ENCODE measurements at regions not wholly inside any gene's neighbourhood (a gene's known extent, or its start where the extent isn't known, plus 50 kb on each side); places are given as distances from the start of the nearest gene placed in this dataset.

DNA sequence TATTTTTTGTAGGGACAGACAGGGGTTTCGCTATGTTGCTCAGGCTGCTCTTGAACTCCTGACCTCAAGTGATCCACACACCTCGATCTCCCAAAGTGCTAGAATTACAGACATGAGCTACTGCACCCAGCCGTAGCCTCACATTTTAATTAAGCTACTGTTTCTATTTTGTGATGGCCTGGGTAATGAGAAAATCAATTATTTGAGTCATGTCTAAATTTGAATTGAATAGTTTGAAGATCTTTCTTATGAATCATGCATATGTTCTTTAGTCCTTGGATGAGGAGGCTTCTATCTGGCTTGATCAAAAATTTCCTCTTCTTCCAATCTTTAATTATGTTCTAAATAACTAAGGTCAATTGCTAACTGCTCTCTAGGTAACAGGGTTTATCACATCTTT is 175.0 kb downstream of the REEP3 start:
- TF ChIP-seq, protein P1, sequence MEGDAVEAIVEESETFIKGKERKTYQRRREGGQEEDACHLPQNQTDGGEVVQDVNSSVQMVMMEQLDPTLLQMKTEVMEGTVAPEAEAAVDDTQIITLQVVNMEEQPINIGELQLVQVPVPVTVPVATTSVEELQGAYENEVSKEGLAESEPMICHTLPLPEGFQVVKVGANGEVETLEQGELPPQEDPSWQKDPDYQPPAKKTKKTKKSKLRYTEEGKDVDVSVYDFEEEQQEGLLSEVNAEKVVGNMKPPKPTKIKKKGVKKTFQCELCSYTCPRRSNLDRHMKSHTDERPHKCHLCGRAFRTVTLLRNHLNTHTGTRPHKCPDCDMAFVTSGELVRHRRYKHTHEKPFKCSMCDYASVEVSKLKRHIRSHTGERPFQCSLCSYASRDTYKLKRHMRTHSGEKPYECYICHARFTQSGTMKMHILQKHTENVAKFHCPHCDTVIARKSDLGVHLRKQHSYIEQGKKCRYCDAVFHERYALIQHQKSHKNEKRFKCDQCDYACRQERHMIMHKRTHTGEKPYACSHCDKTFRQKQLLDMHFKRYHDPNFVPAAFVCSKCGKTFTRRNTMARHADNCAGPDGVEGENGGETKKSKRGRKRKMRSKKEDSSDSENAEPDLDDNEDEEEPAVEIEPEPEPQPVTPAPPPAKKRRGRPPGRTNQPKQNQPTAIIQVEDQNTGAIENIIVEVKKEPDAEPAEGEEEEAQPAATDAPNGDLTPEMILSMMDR (conservative IDR thresholded peaks at IDR 0.05) = no peak
- H3K27ac Mint-ChIP-seq = no peak overlapping the region
- DNase-seq = no peak
- Histone ChIP-seq H3K4me3 (ENCODE audit: low read length) (no peak overlapping the region), H3K9ac (ENCODE audit: extremely low read depth, low read length, poor library complexity, severe bottlenecking) (no peak overlapping the region), H3K9me3 (ENCODE audit: control insufficient read depth, low read length) (no peaks in the 10 kb centered on the region), H3K27me3 (ENCODE audit: control insufficient read depth, insufficient read depth, low read length, poor library complexity, severe bottlenecking) (no peaks in the 10 kb centered on the region), H3K36me3 (ENCODE audit: control insufficient read depth, insufficient read depth, low read length) (no peaks in the 10 kb centered on the region), H3K4me1 (ENCODE audit: control insufficient read depth, insufficient read depth, low read length) (no peaks in the 10 kb centered on the region), H3K27ac (ENCODE audit: low read depth, low read length) (no peak overlapping the region)
- 91 to 96% methylated on average over 3 of the region's 3 CpGs for WGBS, 2 experiments (ENCODE audit: insufficient coverage in 1 of 2, insufficient read length in 1 of 2)
- peaks cover 13% of the 10 kb centered on the region for H3K4me1 Mint-ChIP-seq
- no peaks in the 10 kb centered on the region for H3K36me3 Mint-ChIP-seq (ENCODE audit: low read depth)
- no peaks in the 10 kb centered on the region for H3K27me3 Mint-ChIP-seq (ENCODE audit: insufficient read depth)
- H3K9me3 Mint-ChIP-seq = peaks cover 19% of the 10 kb centered on the region
- no peak overlapping the region for H3K4me3 Mint-ChIP-seq

DNA sequence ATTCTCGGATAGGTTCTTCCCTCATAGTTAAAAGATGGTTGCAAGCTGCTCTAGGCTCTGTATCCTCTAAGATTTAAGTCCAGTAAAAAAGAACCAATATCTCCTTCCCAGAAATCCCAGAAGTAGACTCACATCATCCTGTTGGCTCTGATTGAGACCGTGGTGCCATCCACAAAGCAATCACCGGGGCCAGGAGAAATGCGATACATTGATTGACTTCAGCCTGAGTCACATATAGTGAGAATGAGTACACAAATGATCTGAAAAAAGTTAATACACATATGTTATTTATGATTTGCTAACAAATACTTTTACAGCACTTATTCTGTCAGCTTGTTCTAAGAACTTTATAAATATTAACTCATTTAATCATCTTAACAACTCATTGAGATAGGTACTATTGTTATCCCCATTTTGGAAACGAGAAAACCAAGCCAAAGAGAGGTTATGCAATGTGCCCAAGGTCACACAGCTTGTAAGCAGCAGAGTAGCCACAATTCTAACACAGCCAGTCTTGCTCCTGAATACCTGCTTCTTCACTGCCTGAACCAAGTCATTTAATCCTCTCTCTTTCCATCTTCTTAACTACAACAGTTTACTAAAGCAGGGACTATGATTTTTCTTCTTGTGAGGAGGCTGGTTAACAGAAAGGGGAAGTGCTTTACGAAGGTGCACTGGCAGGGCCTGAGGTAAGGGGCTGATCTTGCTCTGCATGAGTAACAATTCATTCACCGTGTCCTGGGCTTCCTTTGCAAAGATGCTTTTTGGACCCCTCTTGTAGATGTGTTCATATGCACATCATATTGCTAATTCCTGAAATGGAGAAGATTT is 177.0 kb downstream of the REEP3 start:
- H3K9me3 Mint-ChIP-seq = peaks cover 15% of the 10 kb centered on the region
- H3K4me3 Mint-ChIP-seq = no peak overlapping the region
- WGBS, 2 experiments (ENCODE audit: insufficient coverage in 1 of 2, insufficient read length in 1 of 2) = 87 to 95% methylated on average over 6 to 7 of the region's 7 CpGs
- peaks cover 16% of the 10 kb centered on the region for H3K4me1 Mint-ChIP-seq
- no peaks in the 10 kb centered on the region for H3K27me3 Mint-ChIP-seq (ENCODE audit: insufficient read depth)
- no peaks in the 10 kb centered on the region for H3K9me3 ChIP-seq (ENCODE audit: control insufficient read depth, low read length)
- H3K36me3 Mint-ChIP-seq (ENCODE audit: low read depth) = no peaks in the 10 kb centered on the region
- no peaks in the 10 kb centered on the region for H3K27me3 ChIP-seq (ENCODE audit: control insufficient read depth, insufficient read depth, low read length, poor library complexity, severe bottlenecking)
- H3K27ac Mint-ChIP-seq = no peak overlapping the region
- no peak overlapping the region for H3K4me3 ChIP-seq (ENCODE audit: low read length)
- no peaks in the 10 kb centered on the region for H3K36me3 ChIP-seq (ENCODE audit: control insufficient read depth, insufficient read depth, low read length)
- DNase-seq = no peak
- H3K27ac ChIP-seq (ENCODE audit: low read depth, low read length) = no peak overlapping the region
- H3K4me1 ChIP-seq (ENCODE audit: control insufficient read depth, insufficient read depth, low read length) = no peaks in the 10 kb centered on the region
- no peak overlapping the region for H3K9ac ChIP-seq (ENCODE audit: extremely low read depth, low read length, poor library complexity, severe bottlenecking)
- TF ChIP-seq, protein P1 (conservative IDR thresholded peaks at IDR 0.05) = no peak

DNA sequence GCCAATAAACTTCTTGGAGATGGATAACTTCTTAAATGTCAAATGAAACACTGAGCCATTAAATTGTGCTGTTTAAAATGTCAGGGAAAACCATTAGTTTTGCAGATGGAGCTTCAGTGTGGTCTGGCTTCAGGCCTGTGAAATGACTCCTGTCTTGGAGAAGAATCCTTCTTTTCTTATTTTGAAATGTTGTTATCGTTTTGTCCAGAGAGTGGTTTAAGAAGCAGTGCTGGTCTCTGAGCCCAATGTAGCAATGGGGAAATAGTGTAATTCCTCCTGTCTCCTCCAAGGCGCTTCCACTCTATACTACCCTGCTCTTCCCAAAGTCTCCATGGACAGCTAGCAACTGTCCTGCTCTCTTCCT is 177.6 kb downstream of the REEP3 start:
- DNase-seq = no peak
- H3K36me3 ChIP-seq (ENCODE audit: control insufficient read depth, insufficient read depth, low read length) = no peaks in the 10 kb centered on the region
- H3K27me3 ChIP-seq (ENCODE audit: control insufficient read depth, insufficient read depth, low read length, poor library complexity, severe bottlenecking) = no peaks in the 10 kb centered on the region
- Mint-ChIP-seq H3K4me3 (no peak overlapping the region), H3K4me1 (peaks cover 22% of the 10 kb centered on the region), H3K36me3 (ENCODE audit: low read depth) (no peaks in the 10 kb centered on the region), H3K9me3 (peaks cover 11% of the 10 kb centered on the region), H3K27me3 (ENCODE audit: insufficient read depth) (no peaks in the 10 kb centered on the region), H3K27ac (no peak overlapping the region)
- no peak overlapping the region for H3K27ac ChIP-seq (ENCODE audit: low read depth, low read length)
- no peak overlapping the region for H3K9ac ChIP-seq (ENCODE audit: extremely low read depth, low read length, poor library complexity, severe bottlenecking)
- 98 to 100% methylated on average over 1 to 2 of the region's 2 CpGs for WGBS, 2 experiments (ENCODE audit: insufficient coverage in 1 of 2, insufficient read length in 1 of 2)
- TF ChIP-seq, protein P1 (conservative IDR thresholded peaks at IDR 0.05) = peak; percentile 33
- H3K4me3 ChIP-seq (ENCODE audit: low read length) = no peak overlapping the region
- no peaks in the 10 kb centered on the region for H3K9me3 ChIP-seq (ENCODE audit: control insufficient read depth, low read length)
- H3K4me1 ChIP-seq (ENCODE audit: control insufficient read depth, insufficient read depth, low read length) = peaks cover 4% of the 10 kb centered on the region
